Fibroblast of pulmonary artery (primary cell): ENCODE measurements at regions not wholly inside any gene's neighbourhood (a gene's known extent, or its start where the extent isn't known, plus 50 kb on each side); places are given as distances from the start of the nearest gene placed in this dataset.

Experiments
- DNase-seq: peaks from one replicate; pipeline ENCODE4 v3.0.0-alpha.2; 2010; ENCODE audit warnings: low read depth
- H3K4me3 ChIP-seq: replicated peaks from 2 replicates; pipeline ENCODE4 v1.5.1; 2011; ENCODE audit warnings: low read depth, mild to moderate bottlenecking, control low read depth, low read length, moderate library complexity
- TF ChIP-seq, protein P1 (sequence below): IDR thresholded peaks from 2 replicates; pipeline ENCODE4 v1.5.1; 2011; ENCODE audit warnings: mild to moderate bottlenecking, control low read depth, low read length, inconsistent platforms; ENCODE audit errors: missing control alignments

GRCh38 chr5:174325431-174325830 is 279.9 kb downstream of the NSG2 start:
- TF ChIP-seq, protein P1, sequence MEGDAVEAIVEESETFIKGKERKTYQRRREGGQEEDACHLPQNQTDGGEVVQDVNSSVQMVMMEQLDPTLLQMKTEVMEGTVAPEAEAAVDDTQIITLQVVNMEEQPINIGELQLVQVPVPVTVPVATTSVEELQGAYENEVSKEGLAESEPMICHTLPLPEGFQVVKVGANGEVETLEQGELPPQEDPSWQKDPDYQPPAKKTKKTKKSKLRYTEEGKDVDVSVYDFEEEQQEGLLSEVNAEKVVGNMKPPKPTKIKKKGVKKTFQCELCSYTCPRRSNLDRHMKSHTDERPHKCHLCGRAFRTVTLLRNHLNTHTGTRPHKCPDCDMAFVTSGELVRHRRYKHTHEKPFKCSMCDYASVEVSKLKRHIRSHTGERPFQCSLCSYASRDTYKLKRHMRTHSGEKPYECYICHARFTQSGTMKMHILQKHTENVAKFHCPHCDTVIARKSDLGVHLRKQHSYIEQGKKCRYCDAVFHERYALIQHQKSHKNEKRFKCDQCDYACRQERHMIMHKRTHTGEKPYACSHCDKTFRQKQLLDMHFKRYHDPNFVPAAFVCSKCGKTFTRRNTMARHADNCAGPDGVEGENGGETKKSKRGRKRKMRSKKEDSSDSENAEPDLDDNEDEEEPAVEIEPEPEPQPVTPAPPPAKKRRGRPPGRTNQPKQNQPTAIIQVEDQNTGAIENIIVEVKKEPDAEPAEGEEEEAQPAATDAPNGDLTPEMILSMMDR: no peak
- DNase-seq: no peak
- no peak overlapping the region for H3K4me3 ChIP-seq

GRCh38 chr5:174325961-174326360 is 280.5 kb downstream of the NSG2 start:
- no peak overlapping the region for H3K4me3 ChIP-seq
- no peak for DNase-seq
- TF ChIP-seq, protein P1: no peak

GRCh38 chr5:174326372-174326771 is 280.9 kb downstream of the NSG2 start:
- no peak overlapping the region for H3K4me3 ChIP-seq
- no peak for DNase-seq
- TF ChIP-seq, protein P1: no peak

GRCh38 chr5:174327317-174327864 is 281.9 kb downstream of the NSG2 start:
- DNase-seq: peak; percentile 83
- no peak overlapping the region for H3K4me3 ChIP-seq
- TF ChIP-seq, protein P1: peak; percentile 88

DNA sequence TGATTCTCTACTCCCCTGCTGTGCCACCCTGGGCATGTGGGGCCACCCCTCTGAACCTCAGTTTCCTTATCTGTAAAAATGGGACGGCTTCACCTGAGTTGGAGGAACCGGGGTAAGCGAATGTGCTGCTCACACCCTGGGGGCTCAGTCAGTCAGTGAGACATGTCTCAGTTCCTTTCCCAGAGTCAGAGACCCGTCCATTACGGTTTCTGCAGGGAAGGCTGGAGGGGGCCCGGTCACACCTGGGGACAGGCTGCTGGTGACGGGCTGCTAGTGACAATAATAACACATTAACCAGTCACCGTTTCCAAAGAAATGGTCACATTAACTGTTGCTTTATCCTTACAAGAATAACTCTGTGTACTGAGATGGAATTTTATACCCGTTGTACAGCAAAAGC is 282.4 kb downstream of the NSG2 start:
- H3K4me3 ChIP-seq: no peak overlapping the region
- TF ChIP-seq, protein P1: no peak
- no peak for DNase-seq

DNA sequence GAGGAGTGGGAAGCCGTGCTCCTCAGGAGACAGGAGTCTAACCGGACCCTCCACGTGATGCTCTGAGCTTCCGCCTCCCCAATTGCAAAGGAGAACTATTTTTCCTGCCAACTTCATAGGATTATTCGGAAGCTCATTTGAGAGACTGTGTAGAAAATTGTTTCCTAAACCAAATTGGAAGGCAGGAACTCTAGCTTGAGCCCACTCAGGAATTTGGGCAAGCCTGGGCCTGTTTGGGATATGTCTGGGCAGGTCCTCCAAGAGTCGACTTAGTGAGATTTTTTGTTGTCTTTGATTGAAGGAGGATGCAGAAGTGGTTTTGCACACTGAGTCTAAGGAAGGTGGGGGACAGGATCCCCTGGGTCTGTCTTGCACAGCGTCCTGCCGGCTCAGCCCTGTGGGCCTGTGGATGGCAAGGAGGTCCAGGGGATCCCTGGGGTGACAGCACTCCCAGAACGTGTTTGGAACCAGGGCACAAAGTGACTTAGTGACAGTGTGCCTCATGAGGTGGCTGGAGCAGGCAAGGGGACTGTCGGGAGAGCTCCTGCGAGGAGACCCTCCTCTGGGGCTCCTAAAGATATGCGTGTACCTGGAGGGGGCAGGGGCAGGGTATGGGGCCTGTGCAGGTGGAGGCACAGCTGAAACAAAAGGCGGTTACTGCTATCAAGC is 283.3 kb downstream of the NSG2 start:
- TF ChIP-seq, protein P1: no peak
- no peak overlapping the region for H3K4me3 ChIP-seq
- DNase-seq: no peak

GRCh38 chr5:174329738-174330137 is 284.2 kb downstream of the NSG2 start:
- DNase-seq: no peak
- TF ChIP-seq, protein P1: no peak
- no peak overlapping the region for H3K4me3 ChIP-seq
